H1 (cell line): ENCODE measurements at regions not wholly inside any gene's neighbourhood (a gene's known extent, or its start where the extent isn't known, plus 50 kb on each side); places are given as distances from the start of the nearest gene placed in this dataset.

Experiments
- CTCF ChIA-PET: fragments of 300-600 bp; sonication (Branson Sonifier 250); formaldehyde crosslinking; loops from one replicate; lab custom pipeline; 2021; ENCODE audit not compliant: partially characterized antibody; lab: Charles Lee
- POLR2A ChIA-PET: fragments of 300-600 bp; sonication (Branson Sonifier 250); formaldehyde crosslinking; loops from one replicate; lab custom pipeline; 2021; ENCODE audit warnings: inconsistent platforms; ENCODE audit not compliant: partially characterized antibody; lab: Charles Lee
- DNase-seq, 2 experiments: peaks; one replicate each; pipeline versions ENCODE4 v3.0.0 to v3.0.0-alpha.2; 2010 to 2022; ENCODE audit warnings: low spot score in 2 of 2, low read depth in 1 of 2, mixed read lengths in 1 of 2
- FAIRE-seq: peaks from 2 replicates; lab custom pipeline; 2011; peaks lifted over from hg19 to GRCh38; lab: Jason Lieb, UNC
- H2AFZ ChIP-seq: 2 replicates; pipeline ENCODE4 v1.8.1; 2012; ENCODE audit warnings: low read length, inconsistent platforms
- H2AK5ac ChIP-seq: 2 replicates; pipeline ENCODE4 v1.6.1; 2013; ENCODE audit warnings: low read depth, low read length
- H2BK120ac ChIP-seq: replicated peaks from 2 replicates; pipeline ENCODE3; 2013; ENCODE audit warnings: low read depth, low read length, inconsistent platforms
- H2BK12ac ChIP-seq: 2 replicates; pipeline ENCODE4 v1.6.1; 2013; ENCODE audit warnings: low read depth, low read length
- H2BK15ac ChIP-seq: 2 replicates; pipeline ENCODE4 v1.6.1; 2013; ENCODE audit warnings: low read length
- H2BK20ac ChIP-seq: 2 replicates; pipeline ENCODE4 v1.6.1; 2013; ENCODE audit warnings: low read length
- H2BK5ac ChIP-seq: 2 replicates; pipeline ENCODE4 v1.6.1; 2013; ENCODE audit warnings: low read depth, low read length
- H3K14ac ChIP-seq: 2 replicates; pipeline ENCODE4 v1.6.1; 2013; ENCODE audit warnings: inconsistent platforms; ENCODE audit not compliant: insufficient read length
- H3K18ac ChIP-seq: 2 replicates; pipeline ENCODE4 v1.6.1; 2013; ENCODE audit warnings: low read length; ENCODE audit errors: extremely low read depth
- H3K23ac ChIP-seq: 2 replicates; pipeline ENCODE4 v1.6.1; 2013; ENCODE audit warnings: inconsistent platforms; ENCODE audit not compliant: insufficient read length
- H3K23me2 ChIP-seq: 2 replicates; pipeline ENCODE4 v1.6.1; 2013; ENCODE audit warnings: low read depth, low read length
- H3K27ac ChIP-seq: 2 replicates; pipeline ENCODE4 v1.6.1; 2011; ENCODE audit warnings: low read depth, low read length, inconsistent platforms
- H3K27me3 ChIP-seq, 4 experiments: replicated peaks in 1 of 4; 1 replicate in 1 of 4; 2 replicates in 3 of 4; pipeline versions ENCODE4 v1.6.1 to v1.8.1; 2011 to 2013; ENCODE audit warnings: low read length in 3 of 4, mild to moderate bottlenecking in 3 of 4, inconsistent platforms in 2 of 4, mixed read lengths in 2 of 4, moderate library complexity in 1 of 4; ENCODE audit not compliant: control insufficient read depth in 3 of 4, insufficient read depth in 3 of 4; ENCODE audit errors: extremely low read depth in 1 of 4
- H3K36me3 ChIP-seq, 4 experiments: 2 replicates each; pipeline versions ENCODE4 v1.6.1 to v1.8.1; 2011 to 2013; ENCODE audit warnings: mild to moderate bottlenecking in 4 of 4, low read length in 3 of 4, moderate library complexity in 2 of 4, control low read depth in 1 of 4, inconsistent platforms in 1 of 4; ENCODE audit not compliant: insufficient read depth in 4 of 4, control insufficient read depth in 2 of 4
- H3K4ac ChIP-seq: replicated peaks from 2 replicates; pipeline ENCODE3; 2013; ENCODE audit warnings: low read length, low read depth, mixed read lengths, inconsistent platforms; ENCODE audit not compliant: insufficient read length
- H3K4me1 ChIP-seq, 4 experiments: replicated peaks in 1 of 4; 1 replicate in 1 of 4; 2 replicates in 3 of 4; pipeline versions ENCODE4 v1.6.1 to v1.8.1; 2011 to 2013; ENCODE audit warnings: low read length in 3 of 4, inconsistent platforms in 2 of 4, mixed read lengths in 1 of 4; ENCODE audit not compliant: insufficient read depth in 4 of 4, control insufficient read depth in 3 of 4
- H3K4me2 ChIP-seq, 2 experiments: 2 replicates each; pipeline versions ENCODE4 v1.6.1 to v1.8.1; 2011 to 2013; ENCODE audit warnings: low read depth in 2 of 2, low read length in 2 of 2, control low read depth in 1 of 2, inconsistent platforms in 1 of 2, mild to moderate bottlenecking in 1 of 2; ENCODE audit not compliant: insufficient read depth in 1 of 2
- H3K4me3 ChIP-seq, 4 experiments: fragments of 200-600, 300-600 bp in 1 of 4; sonication (generic), shearing (Covaris generic), sonication (Bioruptor Twin) in 1 of 4; 2 replicates each; pipeline versions ENCODE4 v1.5.1 to v1.8.1; 2011 to 2016; ENCODE audit warnings: low read length in 4 of 4, low read depth in 3 of 4, control low read depth in 2 of 4, inconsistent platforms in 2 of 4, mild to moderate bottlenecking in 2 of 4, mixed read lengths in 1 of 4, moderate library complexity in 1 of 4; ENCODE audit not compliant: insufficient read depth in 2 of 4; ENCODE audit errors: extremely low read depth in 1 of 4
- H3K56ac ChIP-seq: replicated peaks from 2 replicates; pipeline ENCODE3; 2013; ENCODE audit warnings: low read depth, mild to moderate bottlenecking, mixed read lengths, low read length, inconsistent platforms; ENCODE audit not compliant: insufficient read length
- H3K79me1 ChIP-seq: 2 replicates; pipeline ENCODE4 v1.6.1; 2013; ENCODE audit warnings: low read depth, low read length, control low read depth
- H3K79me2 ChIP-seq, 2 experiments: 2 replicates each; pipeline versions ENCODE4 v1.6.1 to v1.8.1; 2012 to 2013; ENCODE audit warnings: low read length in 2 of 2, mild to moderate bottlenecking in 2 of 2, inconsistent platforms in 1 of 2; ENCODE audit not compliant: insufficient read depth in 2 of 2, control insufficient read depth in 1 of 2
- H3K9ac ChIP-seq, 4 experiments: replicated peaks in 1 of 4; 1 replicate in 1 of 4; 2 replicates in 3 of 4; pipeline versions ENCODE4 v1.6.1 to v1.8.1; 2011 to 2013; ENCODE audit warnings: low read depth in 3 of 4, low read length in 3 of 4, control low read depth in 2 of 4, mild to moderate bottlenecking in 2 of 4, moderate library complexity in 2 of 4, inconsistent platforms in 1 of 4; ENCODE audit errors: extremely low read depth in 1 of 4
- H3K9me3 ChIP-seq, 2 experiments: 2 replicates each; pipeline versions ENCODE4 v1.6.1 to v1.8.1; 2012 to 2013; ENCODE audit warnings: mild to moderate bottlenecking in 2 of 2, moderate library complexity in 2 of 2, control low read depth in 1 of 2, inconsistent platforms in 1 of 2, low read depth in 1 of 2, low read length in 1 of 2, mixed read lengths in 1 of 2; ENCODE audit not compliant: insufficient read depth in 2 of 2
- H4K20me1 ChIP-seq, 2 experiments: replicated peaks in 1 of 2; 2 replicates each; pipeline versions ENCODE3 to v1.8.1; 2011 to 2013; ENCODE audit warnings: inconsistent platforms in 2 of 2, low read length in 2 of 2, mild to moderate bottlenecking in 1 of 2; ENCODE audit not compliant: insufficient read depth in 2 of 2, control insufficient read depth in 1 of 2
- H4K5ac ChIP-seq: 2 replicates; pipeline ENCODE4 v1.6.1; 2013; ENCODE audit warnings: low read length, low read depth, mixed read lengths, inconsistent platforms; ENCODE audit not compliant: insufficient read length
- H4K8ac ChIP-seq: 2 replicates; pipeline ENCODE4 v1.8.0; 2013; ENCODE audit warnings: mild to moderate bottlenecking, moderate library complexity, low read length, inconsistent platforms; ENCODE audit not compliant: insufficient read depth; ENCODE audit errors: extremely low read depth
- H4K91ac ChIP-seq: replicated peaks from 2 replicates; pipeline ENCODE3; 2013; ENCODE audit warnings: low read length, mixed read lengths, inconsistent platforms; ENCODE audit not compliant: insufficient read length
- BACH1 ChIP-seq: IDR thresholded peaks from 2 replicates; pipeline ENCODE4 v1.6.1; 2012; ENCODE audit warnings: low read length, improper control_type of control experiment
- CEBPB ChIP-seq: IDR thresholded peaks from 2 replicates; pipeline ENCODE4 v1.6.1; 2012; ENCODE audit warnings: low read depth, low read length
- E2F6 ChIP-seq: IDR thresholded peaks from 2 replicates; pipeline ENCODE4 v1.6.1; 2012; ENCODE audit warnings: inconsistent platforms
- EGR1 ChIP-seq: IDR thresholded peaks from 2 replicates; pipeline ENCODE4 v1.6.1; 2011; ENCODE audit warnings: low read depth, low read length, borderline replicate concordance
- FOSL1 ChIP-seq: IDR thresholded peaks from 2 replicates; pipeline ENCODE4 v1.6.1; 2011; ENCODE audit warnings: mild to moderate bottlenecking, low read depth, low read length, moderate library complexity; ENCODE audit not compliant: insufficient read depth
- HDAC6 ChIP-seq: IDR thresholded peaks from one replicate; pipeline ENCODE4 v1.7.1; 2012; ENCODE audit warnings: low read depth, mild to moderate bottlenecking, inconsistent platforms, low read length, moderate library complexity
- JUND ChIP-seq: IDR thresholded peaks from 2 replicates; pipeline ENCODE4 v1.6.1; 2011; ENCODE audit warnings: mild to moderate bottlenecking, improper control_type of control experiment, low read length
- KDM5A ChIP-seq: fragments of 200-600 bp; IDR thresholded peaks from 2 replicates; pipeline ENCODE4 v1.7.1; 2012; ENCODE audit warnings: mild to moderate bottlenecking, low read length, inconsistent platforms, mixed read lengths
- RFX5 ChIP-seq: IDR thresholded peaks from 2 replicates; pipeline ENCODE4 v1.6.1; 2011; ENCODE audit warnings: low read depth, low read length, improper control_type of control experiment, borderline replicate concordance
- SIN3A ChIP-seq, 2 experiments: IDR thresholded peaks in 1 of 2; conservative IDR thresholded peaks in 1 of 2; 2 replicates each; pipeline ENCODE4 v1.6.1; 2011 to 2012; ENCODE audit warnings: low read length in 2 of 2, improper control_type of control experiment in 1 of 2, low read depth in 1 of 2, mild to moderate bottlenecking in 1 of 2
- SP2 ChIP-seq: IDR thresholded peaks from 2 replicates; pipeline ENCODE4 v1.6.1; 2012; ENCODE audit warnings: mild to moderate bottlenecking, low read length, inconsistent platforms
- SRF ChIP-seq: IDR thresholded peaks from 2 replicates; pipeline ENCODE4 v1.6.1; 2011; ENCODE audit warnings: mild to moderate bottlenecking, low read depth, low read length, moderate library complexity
- TAF1 ChIP-seq: IDR thresholded peaks from 2 replicates; pipeline ENCODE4 v1.6.1; 2011; ENCODE audit warnings: mild to moderate bottlenecking, low read depth, low read length
- WGBS, 2 experiments: shearing (Covaris generic) in 1 of 2; methylation state at CpG; one replicate each; pipeline versions ENCODE4 v1.1.6 to v1.1.7; 2013 to 2015; ENCODE audit warnings: low lambda C conversion rate in 2 of 2, mixed read lengths in 2 of 2, inconsistent platforms in 1 of 2, low coverage in 1 of 2, missing lambda C conversion rate in 1 of 2; ENCODE audit not compliant: insufficient replicate concordance in 2 of 2, insufficient coverage in 1 of 2, insufficient read length in 1 of 2; ENCODE audit errors: extremely low coverage in 1 of 2, missing lambda C conversion rate in 1 of 2; 5-methylcytosine and 5-hydroxymethylcytosine counted together

GRCh38 chr7:17401791-17402627 is 103.6 kb downstream of the AHR start:
- Histone ChIP-seq H2BK5ac (no peak overlapping the region), H3K18ac (no peak overlapping the region), H4K5ac (no peak overlapping the region), H3K27ac (no peak overlapping the region), H2BK15ac (no peak overlapping the region), H2BK120ac (no peak overlapping the region), H2AFZ (no peak overlapping the region), H3K27me3 (no peaks in the 10 kb centered on the region), H3K36me3 (no peaks in the 10 kb centered on the region; a peak in 1 of 8 replicates), H3K9me3 (no peaks in the 10 kb centered on the region), H2AK5ac (no peak overlapping the region), H3K79me2 (no peaks in the 10 kb centered on the region), H3K23ac (no peak overlapping the region), H3K4me1 (no peaks in the 10 kb centered on the region), H3K23me2 (no peaks in the 10 kb centered on the region), H4K8ac (no peak overlapping the region), H3K14ac (no peak overlapping the region), H3K79me1 (no peaks in the 10 kb centered on the region), H3K9ac (no peak overlapping the region), H3K4ac (no peak overlapping the region), H3K56ac (no peak overlapping the region), H2BK12ac (no peak overlapping the region), H3K4me2 (no peak overlapping the region), H4K20me1 (no peaks in the 10 kb centered on the region), H4K91ac (no peak overlapping the region), H3K4me3 (no peak overlapping the region), H2BK20ac (no peak overlapping the region)
- DNase-seq: no peak
- CTCF ChIA-PET: interaction anchor here (1.1 kb wide), 1 partner anchor 19 kb away, joined by 4 read pairs; no protein-coding TSS in a partner anchor
- no peak for FAIRE-seq
- POLR2A ChIA-PET: interaction anchor here (1.2 kb wide), 1 partner anchor 11 kb away, joined by 3 read pairs; no protein-coding TSS in a partner anchor
- WGBS, 2 experiments: 94% methylated on average over 6 of the region's 6 CpGs; no CpG with 5 or more reads in 1 of the 2 experiments
- TF ChIP-seq CEBPB (no peak), SRF (no peak), FOSL1 (no peak), E2F6 (no peak), TAF1 (no peak), EGR1 (no peak), RFX5 (no peak), SIN3A (conservative IDR thresholded peaks at IDR 0.05 in 1 of 2, IDR thresholded peaks at IDR 0.05 in 1 of 2; ENCODE audit: low read depth in 1 of 2, low read length in 2 of 2) (no peak), JUND (no peak), BACH1 (no peak), HDAC6 (no peak), SP2 (no peak), KDM5A (no peak)
